GM12892 (cell line): ENCODE measurements at regions not wholly inside any gene's neighbourhood (a gene's known extent, or its start where the extent isn't known, plus 50 kb on each side); places are given as distances from the start of the nearest gene placed in this dataset.
"Not testable (repeated sequence)": the region's sequence is repeated elsewhere in the genome, so short reads cannot be mapped to it uniquely, and the experiment has no call there.

Source experiments
- DNase-seq: peaks from one replicate; pipeline ENCODE4 v3.0.0; 2011; ENCODE audit not compliant: insufficient read length
- FAIRE-seq: peaks from 2 replicates; lab custom pipeline; 2011; peaks lifted over from hg19 to GRCh38; lab: Jason Lieb, UNC
- POLR2A ChIP-seq: IDR thresholded peaks from 2 replicates; pipeline ENCODE4 v1.6.1; 2011; ENCODE audit warnings: low read depth, low read length, control low read depth
- POLR2AphosphoS5 ChIP-seq: IDR thresholded peaks from 2 replicates; pipeline ENCODE4 v1.6.1; 2011; ENCODE audit warnings: low read depth, low read length, control low read depth
- TAF1 ChIP-seq: IDR thresholded peaks from 2 replicates; pipeline ENCODE4 v1.6.1; 2011; ENCODE audit warnings: low read depth, mild to moderate bottlenecking, control low read depth, low read length, borderline replicate concordance

- no peak for TF ChIP-seq POLR2AphosphoS5
- TF ChIP-seq TAF1 = no peak
- no peak for TF ChIP-seq POLR2A
- DNase-seq (no peak), FAIRE-seq (no peak)
These were observed 1112.0 kb upstream of the INTU start for GRCh38 chr4:126520731-126521130.

- not testable (repeated sequence) for DNase-seq, FAIRE-seq
These were observed 1107.4 kb upstream of the INTU start for GRCh38 chr4:126525400-126525799.

- TF ChIP-seq POLR2A = no peak
- FAIRE-seq = no peak
- DNase-seq = no peak
These were observed 1106.4 kb upstream of the INTU start for GRCh38 chr4:126526335-126526734.

GRCh38 chr4:126529997-126530396 lies 1102.8 kb upstream of the INTU start:
- DNase-seq = no peak
- no peak for FAIRE-seq
- no peak for TF ChIP-seq POLR2AphosphoS5
- no peak for TF ChIP-seq TAF1
- no peak for TF ChIP-seq POLR2A

GRCh38 chr4:126530996-126531585 lies 1101.7 kb upstream of the INTU start:
- DNase-seq (no peak), FAIRE-seq (no peak)
- TF ChIP-seq POLR2AphosphoS5 = no peak
- no peak for TF ChIP-seq TAF1
- TF ChIP-seq POLR2A = no peak

- FAIRE-seq (no peak), DNase-seq (no peak)
- TF ChIP-seq POLR2A (no peak), TAF1 (no peak), POLR2AphosphoS5 (no peak)
These were observed 1100.2 kb upstream of the INTU start for GRCh38 chr4:126532527-126532926.

GRCh38 chr4:126533146-126533805 lies 1099.5 kb upstream of the INTU start:
- TF ChIP-seq POLR2A (no peak), POLR2AphosphoS5 (no peak), TAF1 (no peak)
- no peak for DNase-seq
- FAIRE-seq = no peak

GRCh38 chr4:126539771-126540170 lies 1093.0 kb upstream of the INTU start:
- DNase-seq = no peak
- FAIRE-seq = no peak
- TF ChIP-seq POLR2AphosphoS5 (no peak), TAF1 (no peak), POLR2A (no peak)

- FAIRE-seq (no peak), DNase-seq (no peak)
- TF ChIP-seq POLR2A = no peak
- no peak for TF ChIP-seq POLR2AphosphoS5
- TF ChIP-seq TAF1 = no peak
These were observed 1090.9 kb upstream of the INTU start for GRCh38 chr4:126541820-126542219.

- DNase-seq (no peak), FAIRE-seq (no peak)
- TF ChIP-seq POLR2A (no peak), TAF1 (no peak), POLR2AphosphoS5 (no peak)
These were observed 1088.5 kb upstream of the INTU start for GRCh38 chr4:126544276-126544675.

- not testable (repeated sequence) for DNase-seq, FAIRE-seq
These were observed 1086.6 kb upstream of the INTU start for GRCh38 chr4:126546197-126546596.

- DNase-seq (no peak), FAIRE-seq (no peak)
- TF ChIP-seq POLR2A (no peak), TAF1 (no peak), POLR2AphosphoS5 (no peak)
These were observed 1085.4 kb upstream of the INTU start for GRCh38 chr4:126547352-126547751.

GRCh38 chr4:126548890-126549289 lies 1083.9 kb upstream of the INTU start:
- DNase-seq = no peak
- no peak for FAIRE-seq
- TF ChIP-seq POLR2A (no peak), TAF1 (no peak), POLR2AphosphoS5 (no peak)
